GM12864 (cell line): ENCODE measurements at regions not wholly inside any gene's neighbourhood (a gene's known extent, or its start where the extent isn't known, plus 50 kb on each side); places are given as distances from the start of the nearest gene placed in this dataset.

Experiments used
- DNase-seq: peaks from one replicate; pipeline ENCODE4 v3.0.0-alpha.2; 2011; ENCODE audit warnings: low read depth
- H3K4me3 ChIP-seq: 2 replicates; pipeline ENCODE4 v1.5.1; 2011; ENCODE audit warnings: mild to moderate bottlenecking, low read depth, low read length, control low read depth
- CTCF ChIP-seq: IDR thresholded peaks from 2 replicates; pipeline ENCODE4 v1.5.1; 2011; ENCODE audit warnings: low read depth, mild to moderate bottlenecking, moderate library complexity, low read length, control low read depth, inconsistent platforms; ENCODE audit errors: missing control alignments

DNA sequence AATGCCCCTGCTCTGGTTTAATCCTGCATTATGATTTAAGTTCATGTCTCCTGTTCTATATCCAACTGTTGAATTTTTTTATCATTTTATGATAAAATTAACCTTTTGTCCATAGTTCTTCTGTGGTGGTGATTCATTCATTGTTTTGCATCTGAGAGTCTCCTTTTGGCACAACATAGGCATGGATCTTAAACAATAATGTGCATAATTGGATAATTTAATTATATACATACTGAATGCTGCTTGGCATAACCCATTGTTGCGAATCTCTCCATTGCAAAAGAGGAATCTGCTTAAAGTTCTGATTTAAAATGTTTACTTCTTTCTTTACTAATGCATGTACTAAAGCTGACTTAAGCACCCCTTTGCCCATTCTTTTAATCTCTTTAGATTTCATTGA, 2788.4 kb downstream of the PCDH9 start:
- TF ChIP-seq CTCF = no peak
- no peak for DNase-seq

DNA sequence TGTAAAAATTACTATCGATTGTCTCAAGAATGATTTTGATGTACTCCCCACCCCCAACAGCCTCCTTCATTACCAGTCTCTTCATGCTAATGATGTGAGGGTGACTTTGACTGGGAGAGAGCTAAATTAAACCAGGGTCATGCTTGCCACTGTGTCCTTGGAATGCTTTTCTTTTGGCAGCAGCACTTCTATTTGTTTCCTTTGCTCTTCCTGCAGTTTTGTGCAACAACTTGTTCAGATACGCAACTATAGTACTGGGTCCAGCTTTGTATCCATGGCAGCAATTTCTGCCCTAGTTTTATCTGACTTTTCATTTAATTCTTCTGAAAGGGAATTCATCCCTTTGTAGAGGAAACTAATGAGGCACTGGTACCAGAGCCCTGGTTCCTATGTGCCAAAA, 2792.1 kb downstream of the PCDH9 start:
- TF ChIP-seq CTCF = no peak
- H3K4me3 ChIP-seq = no peak overlapping the region
- no peak for DNase-seq

More for the DNA sequence above, 2788.4 kb downstream of the PCDH9 start:
- no peak overlapping the region for H3K4me3 ChIP-seq

DNA sequence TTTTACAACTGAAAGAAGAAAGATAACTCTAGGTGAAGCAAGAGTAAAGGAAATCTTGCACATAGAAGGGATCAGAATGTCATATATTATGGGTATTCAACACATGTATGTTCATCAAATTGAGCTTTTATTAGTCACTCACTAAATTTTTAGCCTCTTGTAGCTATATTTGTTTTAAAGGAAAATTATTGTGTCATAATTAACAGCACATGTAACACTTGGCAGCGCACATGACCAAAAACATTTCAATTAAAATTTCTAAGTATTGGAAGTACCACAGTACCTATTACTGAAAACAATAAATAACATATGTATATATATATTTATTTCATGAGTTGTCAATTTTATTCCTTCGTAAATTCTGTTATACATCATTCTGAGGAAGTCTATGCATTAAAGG, 2800.4 kb downstream of the PCDH9 start:
- H3K4me3 ChIP-seq = no peak overlapping the region
- TF ChIP-seq CTCF = no peak
- no peak for DNase-seq

DNA sequence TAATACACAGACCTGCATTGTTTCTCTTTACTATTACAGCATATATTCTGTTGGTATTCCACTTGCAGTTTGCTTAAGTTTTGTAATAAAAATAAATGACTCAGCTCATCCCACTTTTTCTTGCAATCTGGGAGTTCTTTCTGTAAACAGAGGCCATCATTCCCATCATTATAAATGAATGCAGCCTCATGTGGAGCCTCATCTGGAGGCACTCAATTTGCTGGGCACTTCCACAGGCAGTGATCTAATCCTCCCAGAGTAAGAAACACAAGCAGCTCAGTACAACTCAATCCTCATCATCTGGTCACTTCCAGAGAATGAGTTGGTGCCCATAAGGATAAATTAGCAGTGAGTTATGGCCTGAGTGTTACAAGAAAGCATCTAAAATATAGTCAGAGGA, 2801.9 kb downstream of the PCDH9 start:
- no peak for DNase-seq
- TF ChIP-seq CTCF = no peak
- no peak overlapping the region for H3K4me3 ChIP-seq

DNA sequence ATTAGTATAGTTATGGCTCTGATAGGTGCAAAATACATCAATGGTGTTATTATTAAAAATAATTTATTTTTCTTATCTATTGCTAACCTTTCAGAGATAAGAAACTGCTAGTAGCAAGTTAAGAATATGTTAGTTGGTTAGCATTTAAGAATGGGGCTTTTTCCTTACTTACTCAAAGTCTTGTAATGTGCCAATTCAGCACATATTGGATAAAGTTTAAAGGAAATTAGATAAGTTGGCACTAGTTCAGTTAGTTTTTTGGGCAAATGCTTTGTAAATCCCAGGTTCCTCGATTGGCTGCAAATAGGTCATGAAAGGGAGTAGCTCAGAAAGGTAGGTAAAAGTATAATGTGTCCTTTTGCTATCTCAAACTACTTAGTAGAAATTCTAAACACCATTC, 2806.7 kb downstream of the PCDH9 start:
- TF ChIP-seq CTCF = no peak
- DNase-seq = no peak

DNA sequence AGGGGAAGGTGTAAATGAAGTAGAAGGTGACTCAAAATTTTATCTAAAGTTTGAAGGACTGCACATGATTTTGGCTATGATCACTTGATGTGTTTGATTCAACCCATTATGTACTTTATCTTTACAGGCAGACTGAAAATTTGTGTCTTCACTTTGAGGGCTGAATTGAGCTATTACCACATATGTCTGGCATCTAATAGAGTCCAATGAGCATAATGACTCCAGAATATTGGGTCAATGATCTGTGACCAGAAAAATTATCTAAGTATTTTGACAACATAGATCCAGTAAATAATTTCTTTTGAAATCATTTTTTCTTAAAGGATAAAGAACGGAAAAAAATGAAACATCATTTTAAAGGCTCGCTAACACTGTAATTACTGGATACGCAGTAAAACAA, 2810.0 kb downstream of the PCDH9 start:
- TF ChIP-seq CTCF = no peak
- no peak overlapping the region for H3K4me3 ChIP-seq
- DNase-seq = no peak

More for the DNA sequence above, 2806.7 kb downstream of the PCDH9 start:
- H3K4me3 ChIP-seq = no peak overlapping the region

GRCh38 chr13:64417581-64417980, 2812.6 kb downstream of the PCDH9 start:
- H3K4me3 ChIP-seq = no peak overlapping the region
- no peak for TF ChIP-seq CTCF
- DNase-seq = no peak
